ENCODE measurements at regions not wholly inside any gene's neighbourhood (a gene's known extent, or its start where the extent isn't known, plus 50 kb on each side); places are given as distances from the start of the nearest gene placed in this dataset.

DNA sequence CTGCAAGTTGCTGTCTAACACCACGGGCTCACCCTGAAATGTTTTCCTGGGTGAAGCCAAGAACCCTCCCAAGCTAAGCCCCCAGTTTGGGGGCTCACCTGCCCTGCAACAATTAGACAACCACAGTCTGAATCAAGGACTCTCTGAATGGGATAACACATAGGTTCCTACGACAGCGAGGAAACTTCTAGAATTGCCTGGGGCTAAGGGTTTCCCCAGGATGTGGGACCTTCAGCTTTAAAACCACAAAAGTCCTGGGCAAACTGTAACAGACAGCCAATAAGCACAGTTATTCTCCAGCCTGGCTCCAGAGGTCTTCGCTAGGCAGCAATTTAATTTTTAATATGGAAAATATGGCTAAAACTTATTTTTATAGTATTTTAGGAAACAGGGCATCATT lies 162.6 kb downstream of the PRKX start:
- no peak overlapping the region for H3K4me3 ChIP-seq (ENCODE audit: control insufficient read depth, low read depth, low read length)
- DNase-seq (ENCODE audit: low read depth), result no peak
- TF ChIP-seq, protein P1, sequence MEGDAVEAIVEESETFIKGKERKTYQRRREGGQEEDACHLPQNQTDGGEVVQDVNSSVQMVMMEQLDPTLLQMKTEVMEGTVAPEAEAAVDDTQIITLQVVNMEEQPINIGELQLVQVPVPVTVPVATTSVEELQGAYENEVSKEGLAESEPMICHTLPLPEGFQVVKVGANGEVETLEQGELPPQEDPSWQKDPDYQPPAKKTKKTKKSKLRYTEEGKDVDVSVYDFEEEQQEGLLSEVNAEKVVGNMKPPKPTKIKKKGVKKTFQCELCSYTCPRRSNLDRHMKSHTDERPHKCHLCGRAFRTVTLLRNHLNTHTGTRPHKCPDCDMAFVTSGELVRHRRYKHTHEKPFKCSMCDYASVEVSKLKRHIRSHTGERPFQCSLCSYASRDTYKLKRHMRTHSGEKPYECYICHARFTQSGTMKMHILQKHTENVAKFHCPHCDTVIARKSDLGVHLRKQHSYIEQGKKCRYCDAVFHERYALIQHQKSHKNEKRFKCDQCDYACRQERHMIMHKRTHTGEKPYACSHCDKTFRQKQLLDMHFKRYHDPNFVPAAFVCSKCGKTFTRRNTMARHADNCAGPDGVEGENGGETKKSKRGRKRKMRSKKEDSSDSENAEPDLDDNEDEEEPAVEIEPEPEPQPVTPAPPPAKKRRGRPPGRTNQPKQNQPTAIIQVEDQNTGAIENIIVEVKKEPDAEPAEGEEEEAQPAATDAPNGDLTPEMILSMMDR (IDR thresholded peaks at IDR 0.05; ENCODE audit: control insufficient read depth, insufficient read depth, low read depth, low read length, missing control alignments), result no peak

DNA sequence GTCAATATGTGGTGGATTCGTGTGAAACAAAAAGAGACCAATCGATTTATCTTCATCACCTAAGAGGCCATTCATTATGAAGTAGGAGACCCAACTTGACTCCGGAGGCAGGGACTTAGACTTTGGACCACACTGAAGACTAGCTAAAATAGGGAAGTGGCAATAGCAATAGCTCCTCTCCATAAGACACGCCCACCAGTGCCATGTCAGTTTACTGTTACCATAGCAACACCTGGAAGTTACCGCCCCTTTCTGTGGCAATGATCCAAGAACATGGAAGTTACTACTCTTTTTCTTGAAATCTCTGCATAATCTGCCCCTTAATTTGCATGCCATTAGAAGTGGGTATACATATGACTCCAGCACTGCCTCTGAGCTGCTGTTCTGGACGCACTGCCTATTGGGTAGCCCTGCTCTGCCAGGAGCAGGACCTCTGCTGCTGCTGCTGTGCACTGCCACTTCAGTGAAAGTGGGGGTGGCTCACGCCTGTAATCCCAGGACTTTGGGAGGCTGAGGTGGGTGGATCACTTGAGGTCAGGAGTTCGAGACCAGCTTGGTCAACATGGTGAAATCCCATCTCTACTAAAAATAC lies 163.2 kb downstream of the PRKX start:
- H3K4me3 ChIP-seq (ENCODE audit: control insufficient read depth, low read depth, low read length), result no peak overlapping the region
- TF ChIP-seq, protein P1 (IDR thresholded peaks at IDR 0.05; ENCODE audit: control insufficient read depth, insufficient read depth, low read depth, low read length, missing control alignments), result no peak
- no peak for DNase-seq (ENCODE audit: low read depth)

- H3K4me3 ChIP-seq (ENCODE audit: control insufficient read depth, low read depth, low read length), result peak overlapping the region; percentile 32
- DNase-seq (ENCODE audit: low read depth), result no peak
- TF ChIP-seq, protein P1 (IDR thresholded peaks at IDR 0.05; ENCODE audit: control insufficient read depth, insufficient read depth, low read depth, low read length, missing control alignments), result no peak
Measured at GRCh38 chrX:3549411-3549911, 164.0 kb downstream of the PRKX start.

- H3K4me3 ChIP-seq (ENCODE audit: control insufficient read depth, low read depth, low read length), result peak overlapping the region; percentile 32
- TF ChIP-seq, protein P1 (IDR thresholded peaks at IDR 0.05; ENCODE audit: control insufficient read depth, insufficient read depth, low read depth, low read length, missing control alignments), result peak; percentile 54
- peak; percentile 87 for DNase-seq (ENCODE audit: low read depth)
Measured at GRCh38 chrX:3548765-3549391, 164.6 kb downstream of the PRKX start.

- DNase-seq (ENCODE audit: low read depth), result no peak
- TF ChIP-seq, protein P1 (IDR thresholded peaks at IDR 0.05; ENCODE audit: control insufficient read depth, insufficient read depth, low read depth, low read length, missing control alignments), result no peak
- no peak overlapping the region for H3K4me3 ChIP-seq (ENCODE audit: control insufficient read depth, low read depth, low read length)
Measured at GRCh38 chrX:3545901-3546300, 167.5 kb downstream of the PRKX start.

GRCh38 chrX:3541336-3541735 lies 172.1 kb downstream of the PRKX start:
- H3K4me3 ChIP-seq (ENCODE audit: control insufficient read depth, low read depth, low read length), result no peak overlapping the region
- DNase-seq (ENCODE audit: low read depth), result no peak
- TF ChIP-seq, protein P1 (IDR thresholded peaks at IDR 0.05; ENCODE audit: control insufficient read depth, insufficient read depth, low read depth, low read length, missing control alignments), result no peak

All from AG09309 (cell line).